Transverse colon (tissue), 4 donors: ENCODE measurements at regions not wholly inside any gene's neighbourhood (a gene's known extent, or its start where the extent isn't known, plus 50 kb on each side); places are given as distances from the start of the nearest gene placed in this dataset.

Source experiments
- EP300 ChIP-seq: sonication (generic); formaldehyde crosslinking; IDR thresholded peaks from one replicate; pipeline ENCODE4 v1.6.1; 2017; ENCODE audit warnings: antibody characterized with exemption, low read depth
- POLR2A ChIP-seq: fragments of 450-650 bp; IDR thresholded peaks from one replicate; pipeline ENCODE4 v1.6.1; 2016; ENCODE audit warnings: antibody characterized with exemption, mild to moderate bottlenecking, moderate library complexity
- POLR2AphosphoS5 ChIP-seq, 3 donors: sonication (generic); formaldehyde crosslinking; IDR thresholded peaks; one replicate each; pipeline ENCODE4 v1.6.1; 2016; ENCODE audit warnings: antibody characterized with exemption in 3 of 3
- TF ChIP-seq, protein P1 (sequence below), 5 experiments: fragments of 200-600 bp in 3 of 5; fragments of 450-650 bp in 2 of 5; sonication (generic) in 3 of 5; IDR thresholded peaks; 1 replicate in 2 of 5; 2 replicates in 3 of 5; pipeline ENCODE4 v1.5.1; 2016 to 2017; ENCODE audit warnings: antibody characterized with exemption in 5 of 5, inconsistent platforms in 3 of 5, mild to moderate bottlenecking in 2 of 5, moderate library complexity in 1 of 5

DNA sequence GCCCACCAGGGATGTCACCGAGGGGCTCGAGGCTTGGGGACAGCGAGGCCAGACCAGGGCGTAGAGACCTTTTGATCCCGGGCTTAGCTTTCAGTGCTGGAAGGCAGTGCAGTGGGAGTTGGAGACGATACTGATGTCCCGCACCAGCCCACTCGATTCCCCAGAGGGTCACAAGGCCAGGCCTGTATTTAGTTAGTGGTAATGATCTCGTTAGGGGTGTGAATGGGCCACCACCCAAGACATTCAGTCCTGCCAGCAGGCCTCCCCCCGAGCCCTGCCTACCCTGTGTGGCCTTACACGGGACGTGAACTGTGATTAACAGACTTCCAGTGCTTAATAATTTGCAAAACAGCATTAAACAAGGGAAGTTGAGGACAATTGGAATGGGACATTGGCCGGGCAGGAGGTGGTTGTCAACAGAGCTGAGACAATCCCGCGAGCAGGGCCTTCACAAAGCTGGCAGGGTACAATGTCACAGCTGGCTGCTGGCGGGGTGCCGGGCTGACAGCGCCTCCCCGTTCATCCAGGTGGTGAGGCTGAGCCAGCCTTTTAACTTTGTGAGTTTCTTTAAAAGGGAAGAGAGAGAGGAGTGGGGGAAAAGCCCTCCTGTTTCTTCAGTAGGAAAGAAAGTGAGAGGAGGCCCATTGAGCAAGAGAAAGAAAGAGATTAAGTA lies 175.3 kb upstream of the RALGAPA2 start:
- TF ChIP-seq, protein P1, sequence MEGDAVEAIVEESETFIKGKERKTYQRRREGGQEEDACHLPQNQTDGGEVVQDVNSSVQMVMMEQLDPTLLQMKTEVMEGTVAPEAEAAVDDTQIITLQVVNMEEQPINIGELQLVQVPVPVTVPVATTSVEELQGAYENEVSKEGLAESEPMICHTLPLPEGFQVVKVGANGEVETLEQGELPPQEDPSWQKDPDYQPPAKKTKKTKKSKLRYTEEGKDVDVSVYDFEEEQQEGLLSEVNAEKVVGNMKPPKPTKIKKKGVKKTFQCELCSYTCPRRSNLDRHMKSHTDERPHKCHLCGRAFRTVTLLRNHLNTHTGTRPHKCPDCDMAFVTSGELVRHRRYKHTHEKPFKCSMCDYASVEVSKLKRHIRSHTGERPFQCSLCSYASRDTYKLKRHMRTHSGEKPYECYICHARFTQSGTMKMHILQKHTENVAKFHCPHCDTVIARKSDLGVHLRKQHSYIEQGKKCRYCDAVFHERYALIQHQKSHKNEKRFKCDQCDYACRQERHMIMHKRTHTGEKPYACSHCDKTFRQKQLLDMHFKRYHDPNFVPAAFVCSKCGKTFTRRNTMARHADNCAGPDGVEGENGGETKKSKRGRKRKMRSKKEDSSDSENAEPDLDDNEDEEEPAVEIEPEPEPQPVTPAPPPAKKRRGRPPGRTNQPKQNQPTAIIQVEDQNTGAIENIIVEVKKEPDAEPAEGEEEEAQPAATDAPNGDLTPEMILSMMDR (IDR thresholded peaks at IDR 0.05), result no peak
- no peak for TF ChIP-seq POLR2AphosphoS5 (IDR thresholded peaks at IDR 0.05)
- no peak for TF ChIP-seq POLR2A
- no peak for TF ChIP-seq EP300
